ENCODE measurements at regions not wholly inside any gene's neighbourhood (a gene's known extent, or its start where the extent isn't known, plus 50 kb on each side); places are given as distances from the start of the nearest gene placed in this dataset.

- TF ChIP-seq, protein P1, sequence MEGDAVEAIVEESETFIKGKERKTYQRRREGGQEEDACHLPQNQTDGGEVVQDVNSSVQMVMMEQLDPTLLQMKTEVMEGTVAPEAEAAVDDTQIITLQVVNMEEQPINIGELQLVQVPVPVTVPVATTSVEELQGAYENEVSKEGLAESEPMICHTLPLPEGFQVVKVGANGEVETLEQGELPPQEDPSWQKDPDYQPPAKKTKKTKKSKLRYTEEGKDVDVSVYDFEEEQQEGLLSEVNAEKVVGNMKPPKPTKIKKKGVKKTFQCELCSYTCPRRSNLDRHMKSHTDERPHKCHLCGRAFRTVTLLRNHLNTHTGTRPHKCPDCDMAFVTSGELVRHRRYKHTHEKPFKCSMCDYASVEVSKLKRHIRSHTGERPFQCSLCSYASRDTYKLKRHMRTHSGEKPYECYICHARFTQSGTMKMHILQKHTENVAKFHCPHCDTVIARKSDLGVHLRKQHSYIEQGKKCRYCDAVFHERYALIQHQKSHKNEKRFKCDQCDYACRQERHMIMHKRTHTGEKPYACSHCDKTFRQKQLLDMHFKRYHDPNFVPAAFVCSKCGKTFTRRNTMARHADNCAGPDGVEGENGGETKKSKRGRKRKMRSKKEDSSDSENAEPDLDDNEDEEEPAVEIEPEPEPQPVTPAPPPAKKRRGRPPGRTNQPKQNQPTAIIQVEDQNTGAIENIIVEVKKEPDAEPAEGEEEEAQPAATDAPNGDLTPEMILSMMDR (conservative IDR thresholded peaks at IDR 0.05 in 1 of 2, IDR thresholded peaks at IDR 0.05 in 1 of 2; ENCODE audit: extremely low read depth in 1 of 2, insufficient read depth in 1 of 2, low read depth in 1 of 2, low read length in 2 of 2) = no peak
- no peak for TF ChIP-seq EZH2 (IDR thresholded peaks at IDR 0.05; ENCODE audit: borderline replicate concordance, low read length)
These were observed 111.6 kb upstream of the KLF14 start for GRCh38 chr7:130845581-130846085.

Measured in mammary epithelial cell (primary cell).